MCF 10A (cell line): ENCODE measurements at regions not wholly inside any gene's neighbourhood (a gene's known extent, or its start where the extent isn't known, plus 50 kb on each side); places are given as distances from the start of the nearest gene placed in this dataset.

ENCODE experiments used
- BruUV-seq: library from RNA; stranded (reverse); fragments of 400-500 nt; replicated peaks from 2 replicates; lab custom pipeline; 2021; lab: Mats Ljungman, UMichigan
- CTCF ChIA-PET: fragments of 300-600 bp; sonication (Branson Sonifier 250); formaldehyde crosslinking; extraction: SDS; loops from one replicate; lab custom pipeline; 2021; ENCODE audit warnings: antibody characterized with exemption, inconsistent platforms; lab: Yijun Ruan, JAX
- POLR2A ChIA-PET: fragments of 300-600, 350-650 bp; sonication (Branson Sonifier 250); formaldehyde crosslinking; extraction: SDS; loops from one replicate; lab custom pipeline; 2020; ENCODE audit warnings: antibody characterized with exemption, inconsistent platforms; lab: Yijun Ruan, JAX
- DNase-seq: peaks from one replicate; pipeline ENCODE4 v3.0.0-alpha.2; 2018; ENCODE audit not compliant: unreplicated experiment
- H3K27ac Mint-ChIP-seq: one replicate; pipeline ENCODE4 v1.8.0; 2022; ENCODE audit warnings: mild to moderate bottlenecking, low read depth, mixed read lengths; ENCODE audit not compliant: unreplicated experiment
- H3K27me3 Mint-ChIP-seq: one replicate; pipeline ENCODE4 v1.8.0; 2022; ENCODE audit warnings: mixed read lengths; ENCODE audit not compliant: insufficient read depth, unreplicated experiment
- H3K36me3 Mint-ChIP-seq: one replicate; pipeline ENCODE4 v1.8.0; 2022; ENCODE audit warnings: mild to moderate bottlenecking, moderate library complexity, mixed read lengths; ENCODE audit not compliant: insufficient read depth, unreplicated experiment
- H3K4me1 Mint-ChIP-seq: one replicate; pipeline ENCODE4 v1.8.0; 2022; ENCODE audit warnings: mixed read lengths; ENCODE audit not compliant: insufficient read depth, unreplicated experiment
- H3K4me3 Mint-ChIP-seq: one replicate; pipeline ENCODE4 v1.8.0; 2022; ENCODE audit warnings: mild to moderate bottlenecking, moderate library complexity, mixed read lengths; ENCODE audit not compliant: unreplicated experiment
- H3K9me3 Mint-ChIP-seq: one replicate; pipeline ENCODE4 v1.8.0; 2022; ENCODE audit warnings: mixed read lengths; ENCODE audit not compliant: unreplicated experiment
- intact Hi-C: fragments of 100-400 bp; cut with micrococcal nuclease; formaldehyde crosslinking; loops from 2 replicates; pipeline ENCODE4 v1.14.1; 2022
- TF ChIP-seq, protein P1 (sequence below): fragments of 200-600 bp; IDR thresholded peaks from one replicate; pipeline ENCODE4 v1.8.0; 2022; ENCODE audit warnings: antibody characterized with exemption, mild to moderate bottlenecking; ENCODE audit not compliant: unreplicated experiment

GRCh38 chr2:167581961-167582574, 665.3 kb downstream of the STK39 start:
- no peaks in the 10 kb centered on the region for H3K9me3 Mint-ChIP-seq
- no peak for DNase-seq
- POLR2A ChIA-PET: interaction anchor here (0.7 to 0.9 kb wide), 2 partner anchors 167 to 538 kb away, joined by 3 to 4 read pairs; no protein-coding TSS in a partner anchor
- H3K4me3 Mint-ChIP-seq: no peak overlapping the region
- TF ChIP-seq, protein P1, sequence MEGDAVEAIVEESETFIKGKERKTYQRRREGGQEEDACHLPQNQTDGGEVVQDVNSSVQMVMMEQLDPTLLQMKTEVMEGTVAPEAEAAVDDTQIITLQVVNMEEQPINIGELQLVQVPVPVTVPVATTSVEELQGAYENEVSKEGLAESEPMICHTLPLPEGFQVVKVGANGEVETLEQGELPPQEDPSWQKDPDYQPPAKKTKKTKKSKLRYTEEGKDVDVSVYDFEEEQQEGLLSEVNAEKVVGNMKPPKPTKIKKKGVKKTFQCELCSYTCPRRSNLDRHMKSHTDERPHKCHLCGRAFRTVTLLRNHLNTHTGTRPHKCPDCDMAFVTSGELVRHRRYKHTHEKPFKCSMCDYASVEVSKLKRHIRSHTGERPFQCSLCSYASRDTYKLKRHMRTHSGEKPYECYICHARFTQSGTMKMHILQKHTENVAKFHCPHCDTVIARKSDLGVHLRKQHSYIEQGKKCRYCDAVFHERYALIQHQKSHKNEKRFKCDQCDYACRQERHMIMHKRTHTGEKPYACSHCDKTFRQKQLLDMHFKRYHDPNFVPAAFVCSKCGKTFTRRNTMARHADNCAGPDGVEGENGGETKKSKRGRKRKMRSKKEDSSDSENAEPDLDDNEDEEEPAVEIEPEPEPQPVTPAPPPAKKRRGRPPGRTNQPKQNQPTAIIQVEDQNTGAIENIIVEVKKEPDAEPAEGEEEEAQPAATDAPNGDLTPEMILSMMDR: no peak
- no peak overlapping the region for H3K27ac Mint-ChIP-seq
- CTCF ChIA-PET: no interaction called here
- peaks cover 5% of the 10 kb centered on the region for H3K27me3 Mint-ChIP-seq
- no TSS peak for BruUV-seq
- intact Hi-C loops: no loop called here
- no peaks in the 10 kb centered on the region for H3K4me1 Mint-ChIP-seq
- no peaks in the 10 kb centered on the region for H3K36me3 Mint-ChIP-seq

- Mint-ChIP-seq H3K4me3 (no peak overlapping the region), H3K27ac (no peak overlapping the region), H3K9me3 (no peaks in the 10 kb centered on the region), H3K4me1 (no peaks in the 10 kb centered on the region), H3K27me3 (peaks cover 21% of the 10 kb centered on the region), H3K36me3 (no peaks in the 10 kb centered on the region)
- intact Hi-C loops: no loop called here
- ChIA-PET CTCF (no interaction called here), POLR2A (no interaction called here)
- DNase-seq: no peak
- TF ChIP-seq, protein P1: no peak
- no TSS peak for BruUV-seq
Measured at GRCh38 chr2:167579826-167580225, 667.6 kb downstream of the STK39 start.

- intact Hi-C loops: no loop called here
- H3K9me3 Mint-ChIP-seq: no peaks in the 10 kb centered on the region
- peaks cover 48% of the 10 kb centered on the region for H3K27me3 Mint-ChIP-seq
- no peak overlapping the region for H3K4me3 Mint-ChIP-seq
- H3K36me3 Mint-ChIP-seq: no peaks in the 10 kb centered on the region
- CTCF ChIA-PET: interaction anchor here (0.9 kb wide), 1 partner anchor 25 kb away, joined by 3 read pairs; no protein-coding TSS in a partner anchor
- H3K27ac Mint-ChIP-seq: no peak overlapping the region
- no peaks in the 10 kb centered on the region for H3K4me1 Mint-ChIP-seq
- no TSS peak for BruUV-seq
- DNase-seq: no peak
- POLR2A ChIA-PET: no interaction called here
- TF ChIP-seq, protein P1: no peak
Measured at GRCh38 chr2:167575276-167575675, 672.1 kb downstream of the STK39 start.

DNA sequence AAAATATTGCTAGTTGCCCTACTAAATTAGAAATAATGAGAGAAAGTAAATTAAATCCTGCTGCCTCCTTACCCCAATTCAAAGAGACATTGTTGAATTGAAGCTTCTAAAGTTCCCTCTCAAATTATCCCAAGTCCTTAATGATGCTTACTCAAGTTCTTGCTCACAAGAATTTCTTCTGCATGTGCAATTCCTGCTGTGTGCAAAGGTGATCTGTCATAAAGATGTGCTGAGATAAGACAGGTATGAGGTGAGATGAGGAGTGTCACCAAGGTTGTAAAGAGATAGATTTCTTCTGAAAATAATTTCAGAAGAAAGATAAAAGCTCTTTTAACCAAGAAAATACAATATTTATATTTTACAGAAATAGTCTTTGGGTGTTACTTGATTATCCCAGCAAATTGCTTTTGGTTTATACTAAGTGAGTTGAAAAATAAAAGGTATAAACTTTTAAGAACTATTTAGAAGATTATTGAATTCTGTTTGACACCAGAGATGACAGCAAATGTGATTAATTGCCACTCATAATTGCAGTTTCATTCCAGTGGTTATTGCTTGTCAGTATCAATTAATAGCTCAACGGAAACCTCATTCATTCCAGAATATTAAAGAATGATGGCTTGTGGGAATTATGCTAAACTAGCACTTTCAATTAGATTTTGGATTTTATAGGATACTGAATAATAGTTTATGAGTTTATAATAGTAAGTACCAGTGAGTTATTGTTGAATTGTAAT, 674.3 kb downstream of the STK39 start:
- no TSS peak for BruUV-seq
- Mint-ChIP-seq H3K4me1 (no peaks in the 10 kb centered on the region), H3K4me3 (no peak overlapping the region), H3K27ac (no peak overlapping the region), H3K9me3 (no peaks in the 10 kb centered on the region), H3K27me3 (peaks cover 70% of the 10 kb centered on the region), H3K36me3 (no peaks in the 10 kb centered on the region)
- ChIA-PET CTCF (no interaction called here), POLR2A (no interaction called here)
- no peak for DNase-seq
- intact Hi-C loops: no loop called here
- TF ChIP-seq, protein P1: no peak
